ENCODE measurements at regions not wholly inside any gene's neighbourhood (a gene's known extent, or its start where the extent isn't known, plus 50 kb on each side); places are given as distances from the start of the nearest gene placed in this dataset.

- Histone ChIP-seq H3K9me3 (ENCODE audit: low read length) (peaks cover 10% of the 10 kb centered on the region), H4K20me1 (ENCODE audit: insufficient read depth) (no peaks in the 10 kb centered on the region), H3K9ac (ENCODE audit: low read length) (no peak overlapping the region), H2AFZ (ENCODE audit: low read depth, low read length) (no peak overlapping the region), H3K4me3 (ENCODE audit: low read length) (no peak overlapping the region), H3K79me2 (replicated peaks; ENCODE audit: insufficient read depth, low read length) (no peaks in the 10 kb centered on the region), H3K4me2 (ENCODE audit: low read length) (no peak overlapping the region), H3K27ac (ENCODE audit: low read length) (no peak overlapping the region), H3K36me3 (ENCODE audit: insufficient read depth, low read length) (no peaks in the 10 kb centered on the region), H3K9me2 (ENCODE audit: insufficient read depth, low read length) (no peaks in the 10 kb centered on the region), H3K27me3 (ENCODE audit: insufficient read depth, low read depth, low read length) (no peaks in the 10 kb centered on the region), H3F3A (ENCODE audit: insufficient read depth, low read length, poor library complexity, severe bottlenecking) (no peaks in the 10 kb centered on the region)
- TF ChIP-seq EZH2 (IDR thresholded peaks at IDR 0.05; ENCODE audit: borderline replicate concordance, insufficient read depth, low read length, poor library complexity, severe bottlenecking): no peak
- TF ChIP-seq, protein P1, sequence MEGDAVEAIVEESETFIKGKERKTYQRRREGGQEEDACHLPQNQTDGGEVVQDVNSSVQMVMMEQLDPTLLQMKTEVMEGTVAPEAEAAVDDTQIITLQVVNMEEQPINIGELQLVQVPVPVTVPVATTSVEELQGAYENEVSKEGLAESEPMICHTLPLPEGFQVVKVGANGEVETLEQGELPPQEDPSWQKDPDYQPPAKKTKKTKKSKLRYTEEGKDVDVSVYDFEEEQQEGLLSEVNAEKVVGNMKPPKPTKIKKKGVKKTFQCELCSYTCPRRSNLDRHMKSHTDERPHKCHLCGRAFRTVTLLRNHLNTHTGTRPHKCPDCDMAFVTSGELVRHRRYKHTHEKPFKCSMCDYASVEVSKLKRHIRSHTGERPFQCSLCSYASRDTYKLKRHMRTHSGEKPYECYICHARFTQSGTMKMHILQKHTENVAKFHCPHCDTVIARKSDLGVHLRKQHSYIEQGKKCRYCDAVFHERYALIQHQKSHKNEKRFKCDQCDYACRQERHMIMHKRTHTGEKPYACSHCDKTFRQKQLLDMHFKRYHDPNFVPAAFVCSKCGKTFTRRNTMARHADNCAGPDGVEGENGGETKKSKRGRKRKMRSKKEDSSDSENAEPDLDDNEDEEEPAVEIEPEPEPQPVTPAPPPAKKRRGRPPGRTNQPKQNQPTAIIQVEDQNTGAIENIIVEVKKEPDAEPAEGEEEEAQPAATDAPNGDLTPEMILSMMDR (IDR thresholded peaks at IDR 0.05; ENCODE audit: poor library complexity, severe bottlenecking): no peak
- TF ChIP-seq SMC3 (conservative IDR thresholded peaks at IDR 0.05; ENCODE audit: poor library complexity): no peak
- no peak for TF ChIP-seq EP300 (conservative IDR thresholded peaks at IDR 0.05; ENCODE audit: poor library complexity, severe bottlenecking)
- no peak for TF ChIP-seq POLR2AphosphoS5 (IDR thresholded peaks at IDR 0.05)
Measured at GRCh38 chr15:19987389-19988048, 554.1 kb downstream of the GOLGA6L6 start.

DNA sequence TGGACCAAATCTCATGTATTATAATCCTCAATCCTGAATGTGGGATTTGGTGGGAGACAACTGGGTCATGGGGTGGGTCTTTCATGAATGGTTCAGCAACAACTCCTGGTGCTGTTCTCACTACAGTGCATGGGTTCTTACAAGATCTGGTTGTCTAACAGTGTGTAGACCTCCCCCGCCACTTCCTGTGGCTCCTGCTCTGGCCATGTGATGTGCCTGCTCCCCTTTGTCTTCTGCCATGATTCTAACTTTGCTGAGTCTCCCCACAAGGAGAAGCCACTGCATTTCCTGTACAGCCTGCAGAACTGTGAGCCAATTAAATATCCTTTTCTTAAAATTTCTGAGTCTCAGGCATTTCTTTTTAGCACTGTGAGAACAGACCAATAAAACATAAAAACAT is 557.5 kb downstream of the GOLGA6L6 start:
- H3K79me2 ChIP-seq (replicated peaks; ENCODE audit: insufficient read depth, low read length): no peaks in the 10 kb centered on the region
- no peaks in the 10 kb centered on the region for H3F3A ChIP-seq (ENCODE audit: insufficient read depth, low read length, poor library complexity, severe bottlenecking)
- no peaks in the 10 kb centered on the region for H4K20me1 ChIP-seq (ENCODE audit: insufficient read depth)
- no peak overlapping the region for H3K27ac ChIP-seq (ENCODE audit: low read length)
- H3K9me3 ChIP-seq (ENCODE audit: low read length): peaks cover 10% of the 10 kb centered on the region
- no peak overlapping the region for H3K9ac ChIP-seq (ENCODE audit: low read length)
- no peaks in the 10 kb centered on the region for H3K9me2 ChIP-seq (ENCODE audit: insufficient read depth, low read length)
- H3K4me2 ChIP-seq (ENCODE audit: low read length): no peak overlapping the region
- no peak overlapping the region for H2AFZ ChIP-seq (ENCODE audit: low read depth, low read length)
- no peak overlapping the region for H3K4me3 ChIP-seq (ENCODE audit: low read length)
- TF ChIP-seq, protein P1 (IDR thresholded peaks at IDR 0.05; ENCODE audit: poor library complexity, severe bottlenecking): no peak
- TF ChIP-seq EZH2 (IDR thresholded peaks at IDR 0.05; ENCODE audit: borderline replicate concordance, insufficient read depth, low read length, poor library complexity, severe bottlenecking) (no peak), MXI1 (conservative IDR thresholded peaks at IDR 0.05; ENCODE audit: poor library complexity, severe bottlenecking) (no peak), TAF1 (IDR thresholded peaks at IDR 0.05; ENCODE audit: low read depth) (no peak), SMC3 (conservative IDR thresholded peaks at IDR 0.05; ENCODE audit: poor library complexity) (no peak), POLR2AphosphoS5 (IDR thresholded peaks at IDR 0.05) (no peak), RAD21 (conservative IDR thresholded peaks at IDR 0.05) (no peak), REST (IDR thresholded peaks at IDR 0.05; ENCODE audit: borderline replicate concordance) (no peak)
- H3K36me3 ChIP-seq (ENCODE audit: insufficient read depth, low read length): no peaks in the 10 kb centered on the region
- no peaks in the 10 kb centered on the region for H3K27me3 ChIP-seq (ENCODE audit: insufficient read depth, low read depth, low read length)

Measured in neural cell (in vitro differentiated cells).